ENCODE measurements at regions not wholly inside any gene's neighbourhood (a gene's known extent, or its start where the extent isn't known, plus 50 kb on each side); places are given as distances from the start of the nearest gene placed in this dataset.

GRCh38 chr7:80984619-80985018 lies 65.8 kb upstream of the SEMA3C start:
- TF ChIP-seq EP300 (IDR thresholded peaks at IDR 0.05; ENCODE audit: borderline replicate concordance) (no peak), EGR1 (IDR thresholded peaks at IDR 0.05) (no peak), FOXM1 (IDR thresholded peaks at IDR 0.05; ENCODE audit: borderline replicate concordance, low read depth) (no peak), USF1 (IDR thresholded peaks at IDR 0.05) (no peak), ZBTB7A (IDR thresholded peaks at IDR 0.05; ENCODE audit: low read depth) (no peak), NFIC (IDR thresholded peaks at IDR 0.05) (no peak), TAF1 (IDR thresholded peaks at IDR 0.05; ENCODE audit: low read depth) (no peak)

GRCh38 chr7:80981405-80981804 lies 62.6 kb upstream of the SEMA3C start:
- TF ChIP-seq NFIC (IDR thresholded peaks at IDR 0.05) (no peak), EP300 (IDR thresholded peaks at IDR 0.05; ENCODE audit: borderline replicate concordance) (no peak), TEAD4 (IDR thresholded peaks at IDR 0.05) (no peak), CREB1 (IDR thresholded peaks at IDR 0.05; ENCODE audit: low read depth) (no peak), TCF12 (IDR thresholded peaks at IDR 0.05; ENCODE audit: low read depth) (no peak), TAF1 (IDR thresholded peaks at IDR 0.05; ENCODE audit: low read depth) (no peak), YY1 (IDR thresholded peaks at IDR 0.05; ENCODE audit: low read depth) (no peak), EGR1 (IDR thresholded peaks at IDR 0.05) (no peak), MAX (IDR thresholded peaks at IDR 0.05) (no peak), FOXM1 (IDR thresholded peaks at IDR 0.05; ENCODE audit: borderline replicate concordance, low read depth) (no peak), RAD21 (IDR thresholded peaks at IDR 0.05; ENCODE audit: low read depth) (no peak), REST (IDR thresholded peaks at IDR 0.05; ENCODE audit: low read depth) (no peak), USF1 (IDR thresholded peaks at IDR 0.05) (no peak), ZBTB7A (IDR thresholded peaks at IDR 0.05; ENCODE audit: low read depth) (no peak), CEBPB (IDR thresholded peaks at IDR 0.05) (no peak)

- TF ChIP-seq USF1 (IDR thresholded peaks at IDR 0.05) (no peak), TCF12 (IDR thresholded peaks at IDR 0.05; ENCODE audit: low read depth) (no peak), YY1 (IDR thresholded peaks at IDR 0.05; ENCODE audit: low read depth) (no peak), TEAD4 (IDR thresholded peaks at IDR 0.05) (no peak), CREB1 (IDR thresholded peaks at IDR 0.05; ENCODE audit: low read depth) (no peak), ZBTB7A (IDR thresholded peaks at IDR 0.05; ENCODE audit: low read depth) (no peak), MAX (IDR thresholded peaks at IDR 0.05) (no peak), EGR1 (IDR thresholded peaks at IDR 0.05) (no peak), NFIC (IDR thresholded peaks at IDR 0.05) (no peak), FOXM1 (IDR thresholded peaks at IDR 0.05; ENCODE audit: borderline replicate concordance, low read depth) (no peak), REST (IDR thresholded peaks at IDR 0.05; ENCODE audit: low read depth) (no peak), RAD21 (IDR thresholded peaks at IDR 0.05; ENCODE audit: low read depth) (no peak), TAF1 (IDR thresholded peaks at IDR 0.05; ENCODE audit: low read depth) (no peak), EP300 (IDR thresholded peaks at IDR 0.05; ENCODE audit: borderline replicate concordance) (no peak), CEBPB (IDR thresholded peaks at IDR 0.05) (no peak)
Measured at GRCh38 chr7:80977751-80978150, 58.9 kb upstream of the SEMA3C start.

GRCh38 chr7:80974396-80975358 lies 55.8 kb upstream of the SEMA3C start:
- no peak for TF ChIP-seq EP300 (IDR thresholded peaks at IDR 0.05; ENCODE audit: borderline replicate concordance)
- no peak for TF ChIP-seq TEAD4 (IDR thresholded peaks at IDR 0.05)
- no peak for TF ChIP-seq CEBPB (IDR thresholded peaks at IDR 0.05)
- TF ChIP-seq USF1 (IDR thresholded peaks at IDR 0.05) = no peak
- TF ChIP-seq REST (IDR thresholded peaks at IDR 0.05; ENCODE audit: low read depth) = no peak
- TF ChIP-seq CREB1 (IDR thresholded peaks at IDR 0.05; ENCODE audit: low read depth) = no peak

Data from Ishikawa (cell line).